GM18499 (cell line): ENCODE measurements at regions not wholly inside any gene's neighbourhood (a gene's known extent, or its start where the extent isn't known, plus 50 kb on each side); places are given as distances from the start of the nearest gene placed in this dataset.
"Not testable (repeated sequence)": the region's sequence is repeated elsewhere in the genome, so short reads cannot be mapped to it uniquely, and the experiment has no call there.

ENCODE experiments used
- ATAC-seq: cut with Tn5 transposase; IDR thresholded peaks from one replicate; pipeline ENCODE4 v1.9.1; 2021; ENCODE audit warnings: moderate number of reproducible peaks; ENCODE audit not compliant: insufficient read depth, unreplicated experiment

GRCh38 chr6:50899306-50899870 lies 80.7 kb downstream of the TFAP2B start:
- no peak for ATAC-seq

GRCh38 chr6:50902260-50902659 lies 83.6 kb downstream of the TFAP2B start:
- no peak for ATAC-seq

GRCh38 chr6:50905297-50905696 lies 86.6 kb downstream of the TFAP2B start:
- no peak for ATAC-seq

- no peak for ATAC-seq
Measured at GRCh38 chr6:50907565-50907964, 88.9 kb downstream of the TFAP2B start.

GRCh38 chr6:50913105-50913770 lies 94.6 kb downstream of the TFAP2B start:
- no peak for ATAC-seq

- ATAC-seq = not testable (repeated sequence)
Measured at GRCh38 chr6:50921378-50921777, 102.7 kb downstream of the TFAP2B start.

GRCh38 chr6:50921968-50922367 lies 103.3 kb downstream of the TFAP2B start:
- no peak for ATAC-seq

- no peak for ATAC-seq
Measured at GRCh38 chr6:50922579-50923525, 104.2 kb downstream of the TFAP2B start.

GRCh38 chr6:50924758-50925157 lies 106.1 kb downstream of the TFAP2B start:
- no peak for ATAC-seq

- no peak for ATAC-seq
Measured at GRCh38 chr6:50925548-50925947, 106.9 kb downstream of the TFAP2B start.

GRCh38 chr6:50925981-50926380 lies 107.3 kb downstream of the TFAP2B start:
- no peak for ATAC-seq

GRCh38 chr6:50927800-50928199 lies 109.1 kb downstream of the TFAP2B start:
- no peak for ATAC-seq

- no peak for ATAC-seq
Measured at GRCh38 chr6:50929323-50929722, 110.7 kb downstream of the TFAP2B start.

- no peak for ATAC-seq
Measured at GRCh38 chr6:50935442-50935841, 116.8 kb downstream of the TFAP2B start.

- no peak for ATAC-seq
Measured at GRCh38 chr6:50936277-50936681, 117.6 kb downstream of the TFAP2B start.

- ATAC-seq = no peak
Measured at GRCh38 chr6:50939931-50940330, 121.3 kb downstream of the TFAP2B start.

- ATAC-seq = no peak
Measured at GRCh38 chr6:50945789-50946188, 127.1 kb downstream of the TFAP2B start.

GRCh38 chr6:50952092-50952907 lies 133.6 kb downstream of the TFAP2B start:
- no peak for ATAC-seq

GRCh38 chr6:50956014-50956413 lies 137.3 kb downstream of the TFAP2B start:
- ATAC-seq = no peak

- ATAC-seq = no peak
Measured at GRCh38 chr6:50958148-50958697, 139.6 kb downstream of the TFAP2B start.
